ENCODE measurements at regions not wholly inside any gene's neighbourhood (a gene's known extent, or its start where the extent isn't known, plus 50 kb on each side); places are given as distances from the start of the nearest gene placed in this dataset.

- TF ChIP-seq, protein P1, sequence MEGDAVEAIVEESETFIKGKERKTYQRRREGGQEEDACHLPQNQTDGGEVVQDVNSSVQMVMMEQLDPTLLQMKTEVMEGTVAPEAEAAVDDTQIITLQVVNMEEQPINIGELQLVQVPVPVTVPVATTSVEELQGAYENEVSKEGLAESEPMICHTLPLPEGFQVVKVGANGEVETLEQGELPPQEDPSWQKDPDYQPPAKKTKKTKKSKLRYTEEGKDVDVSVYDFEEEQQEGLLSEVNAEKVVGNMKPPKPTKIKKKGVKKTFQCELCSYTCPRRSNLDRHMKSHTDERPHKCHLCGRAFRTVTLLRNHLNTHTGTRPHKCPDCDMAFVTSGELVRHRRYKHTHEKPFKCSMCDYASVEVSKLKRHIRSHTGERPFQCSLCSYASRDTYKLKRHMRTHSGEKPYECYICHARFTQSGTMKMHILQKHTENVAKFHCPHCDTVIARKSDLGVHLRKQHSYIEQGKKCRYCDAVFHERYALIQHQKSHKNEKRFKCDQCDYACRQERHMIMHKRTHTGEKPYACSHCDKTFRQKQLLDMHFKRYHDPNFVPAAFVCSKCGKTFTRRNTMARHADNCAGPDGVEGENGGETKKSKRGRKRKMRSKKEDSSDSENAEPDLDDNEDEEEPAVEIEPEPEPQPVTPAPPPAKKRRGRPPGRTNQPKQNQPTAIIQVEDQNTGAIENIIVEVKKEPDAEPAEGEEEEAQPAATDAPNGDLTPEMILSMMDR (IDR thresholded peaks at IDR 0.05) = no peak
- TF ChIP-seq POLR2A (IDR thresholded peaks at IDR 0.05) = no peak
- TF ChIP-seq EP300 (IDR thresholded peaks at IDR 0.05) = no peak
- no peak for TF ChIP-seq POLR2AphosphoS5 (IDR thresholded peaks at IDR 0.05)
Measured at GRCh38 chr2:156909983-156910382, 347.5 kb upstream of the GALNT5 start.
